HG03558 (cell line): ENCODE measurements at regions not wholly inside any gene's neighbourhood (a gene's known extent, or its start where the extent isn't known, plus 50 kb on each side); places are given as distances from the start of the nearest gene placed in this dataset.

Experiments used
- ATAC-seq: cut with Tn5 transposase; IDR thresholded peaks from one replicate; pipeline ENCODE4 v1.9.1; 2021; ENCODE audit warnings: moderate number of reproducible peaks; ENCODE audit not compliant: unreplicated experiment; ENCODE audit errors: extremely low read depth

DNA sequence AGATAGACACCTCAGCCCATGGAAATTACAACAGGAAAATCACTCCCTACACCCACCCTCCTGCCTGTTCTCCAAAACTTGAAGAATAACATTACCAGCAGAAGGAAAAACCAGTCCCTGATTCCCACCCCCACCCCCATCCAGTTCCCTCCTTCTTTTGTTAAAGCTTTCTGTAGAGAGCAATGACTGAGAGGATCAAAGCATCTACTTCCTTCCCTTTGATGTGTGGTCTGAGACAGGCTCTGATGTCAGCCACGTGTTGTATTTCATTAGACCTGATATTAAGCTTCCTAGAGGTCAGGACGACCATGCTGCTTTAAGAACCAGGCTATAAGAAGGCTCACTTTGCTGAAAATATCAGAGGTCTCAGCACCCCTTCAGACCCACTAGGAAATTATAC is 73.9 kb upstream of the HAO2 start:
- no peak for ATAC-seq

DNA sequence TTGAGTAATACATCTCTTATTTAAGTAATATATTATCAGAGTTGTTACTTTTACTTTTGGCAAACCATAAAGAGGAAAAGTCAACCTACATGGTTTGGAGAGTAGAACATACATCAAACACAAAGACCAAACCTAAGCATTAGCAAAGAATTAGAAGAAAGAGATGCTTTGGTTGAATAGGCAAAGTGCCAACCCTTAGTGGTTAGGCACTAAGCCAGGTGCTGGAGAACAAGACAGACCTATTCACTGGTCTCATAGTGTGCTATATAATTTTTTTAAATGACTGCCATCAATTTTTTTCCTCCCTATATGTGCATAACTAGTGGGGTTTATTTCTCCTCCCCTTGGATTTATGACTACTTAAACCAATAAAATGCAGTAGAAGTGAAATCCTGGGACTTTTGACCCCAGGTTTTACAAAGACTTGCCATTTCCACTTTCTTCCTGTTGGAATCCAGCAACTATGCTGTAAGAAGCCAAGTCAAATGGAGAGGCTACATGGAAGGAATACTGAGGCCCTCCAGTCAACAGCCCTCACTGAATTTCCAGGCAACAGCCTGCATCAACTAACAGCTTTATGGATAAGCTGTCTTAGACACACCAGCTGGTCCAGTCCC is 69.8 kb upstream of the HAO2 start:
- no peak for ATAC-seq

DNA sequence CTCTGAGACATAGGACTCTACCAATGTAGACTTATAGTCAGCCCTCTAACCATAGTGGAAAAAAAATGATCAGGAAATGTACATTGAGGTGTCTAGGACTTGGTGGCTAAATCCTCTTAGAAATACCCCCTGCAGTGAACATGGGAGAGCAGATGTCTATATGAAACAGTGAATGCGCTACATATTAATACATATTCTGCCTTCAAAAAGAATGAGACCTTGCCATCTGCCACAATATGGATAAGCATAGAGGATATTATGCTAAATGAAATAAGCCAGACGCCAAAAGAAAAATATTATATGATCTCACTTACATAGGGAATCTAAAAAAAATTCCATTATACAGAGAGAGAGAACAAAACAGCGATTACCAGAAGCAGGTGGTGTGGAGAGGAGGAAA is 66.6 kb upstream of the HAO2 start:
- no peak for ATAC-seq

DNA sequence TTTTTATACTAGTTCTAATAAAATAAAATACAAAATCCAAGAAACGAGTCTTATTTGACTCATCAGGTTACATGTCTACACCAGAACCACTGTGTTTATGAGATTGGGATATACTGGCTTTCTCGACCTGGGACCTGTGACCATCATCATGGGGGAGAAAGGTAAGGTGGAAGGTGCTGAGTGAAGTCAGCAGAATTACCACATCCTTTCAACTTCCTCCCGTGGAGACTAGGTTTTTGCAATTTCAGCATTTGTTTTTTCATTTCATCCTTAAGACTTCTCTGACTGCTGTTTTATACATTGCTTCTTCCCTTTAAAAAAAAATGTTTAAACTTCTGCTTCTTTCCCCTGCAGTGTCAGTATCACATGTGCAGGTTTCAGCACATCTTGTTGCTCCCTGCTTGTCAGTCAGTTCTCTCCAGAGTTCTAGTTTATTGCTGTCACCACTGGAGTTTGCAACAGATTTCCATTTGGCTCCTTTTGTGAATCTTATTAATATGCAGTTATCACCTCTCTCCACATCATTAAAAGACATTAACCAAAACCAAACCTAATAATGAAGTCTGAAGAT is 60.4 kb upstream of the HAO2 start:
- no peak for ATAC-seq

DNA sequence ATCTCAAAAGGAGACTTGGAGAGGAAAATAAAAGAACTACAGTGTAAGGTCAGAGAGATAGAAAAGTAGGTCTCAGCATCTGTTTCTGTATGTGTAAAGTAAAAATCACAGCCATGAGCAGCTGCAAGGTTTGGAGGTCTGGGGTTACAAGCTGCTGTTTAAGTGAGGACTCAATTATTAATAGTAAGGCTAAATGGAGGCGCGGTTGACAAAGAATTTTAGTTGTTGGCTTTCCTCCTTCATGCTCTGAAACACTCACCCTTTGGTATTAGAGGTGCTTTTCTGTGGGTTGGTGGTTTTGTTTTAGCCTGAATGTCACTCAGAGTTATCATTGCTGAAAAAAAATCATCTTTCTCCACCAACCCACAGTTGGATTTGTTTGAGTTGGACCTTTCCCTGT is 59.8 kb upstream of the HAO2 start:
- ATAC-seq, result no peak

DNA sequence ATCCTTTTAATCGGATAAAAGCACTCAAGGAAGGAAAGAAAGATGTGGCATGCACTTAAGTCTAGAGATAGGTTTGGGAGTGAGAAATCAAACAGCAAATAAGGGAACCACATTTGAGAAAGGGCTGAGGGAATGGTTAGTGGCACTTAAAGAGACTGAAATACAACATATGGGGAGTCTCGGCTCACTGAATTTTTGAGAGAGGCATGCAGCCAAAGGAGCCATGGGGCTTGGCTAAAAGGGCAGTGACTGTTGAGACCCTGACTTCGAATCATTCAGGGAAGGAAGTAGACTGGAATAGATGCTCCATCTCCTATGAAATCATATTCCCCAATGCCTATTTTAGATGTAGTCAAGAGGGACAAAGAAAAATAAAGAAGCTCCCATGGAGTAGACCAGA is 58.3 kb upstream of the HAO2 start:
- no peak for ATAC-seq

DNA sequence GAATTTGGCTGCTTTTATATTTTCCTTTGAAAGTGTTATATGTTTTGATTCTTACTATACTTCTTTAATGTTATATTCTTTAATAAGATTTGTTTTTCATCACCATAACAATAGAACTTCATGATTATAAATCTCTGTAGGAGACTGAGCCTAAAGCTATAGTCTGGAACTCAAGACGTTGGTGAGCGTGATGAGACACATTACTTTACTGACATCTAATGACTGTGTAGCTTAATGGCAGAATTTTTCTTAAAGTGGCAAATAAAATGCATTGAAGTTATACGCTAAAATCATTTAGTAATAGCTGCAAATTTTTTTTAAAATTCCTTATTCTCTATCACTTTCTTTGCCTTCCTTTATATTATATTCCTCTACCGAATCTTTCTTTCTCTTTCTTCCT is 56.1 kb upstream of the HAO2 start:
- ATAC-seq, result no peak

DNA sequence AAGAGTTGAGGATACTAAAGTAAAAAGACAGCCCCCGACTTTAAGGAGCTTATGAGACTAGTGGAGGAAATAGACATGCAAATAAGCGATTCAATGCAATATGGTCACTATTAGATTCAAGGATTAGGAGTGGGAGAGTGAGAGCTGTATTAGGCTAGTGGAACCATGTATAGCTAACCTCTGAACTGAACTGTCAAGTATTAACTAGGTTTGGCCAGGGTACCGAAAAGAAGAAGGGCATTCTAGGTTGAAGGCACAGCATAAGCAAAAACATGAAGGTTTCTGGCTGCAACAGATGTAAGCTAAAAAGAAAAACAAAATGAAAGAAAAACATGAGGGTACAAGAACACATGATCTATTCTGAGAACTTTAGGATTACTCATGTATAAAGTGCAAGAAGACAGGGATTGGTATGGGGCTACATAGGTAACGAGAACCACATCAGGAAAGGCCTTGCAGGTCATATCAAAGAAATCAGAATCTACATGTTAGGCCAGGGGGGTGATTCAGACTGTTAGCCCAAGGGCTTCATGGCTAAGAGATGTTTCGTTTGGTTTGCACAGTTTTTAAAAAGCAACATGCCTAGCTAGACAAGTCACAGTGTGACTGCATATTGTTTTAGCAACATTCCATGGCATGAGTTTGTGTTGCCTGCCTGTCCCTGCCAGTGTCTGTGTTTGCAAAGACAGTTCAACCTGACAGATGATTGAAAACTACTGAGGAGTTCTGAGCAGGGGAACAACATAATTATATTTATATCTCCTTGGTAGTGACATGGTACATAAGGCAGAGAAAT is 54.4 kb upstream of the HAO2 start:
- no peak for ATAC-seq

DNA sequence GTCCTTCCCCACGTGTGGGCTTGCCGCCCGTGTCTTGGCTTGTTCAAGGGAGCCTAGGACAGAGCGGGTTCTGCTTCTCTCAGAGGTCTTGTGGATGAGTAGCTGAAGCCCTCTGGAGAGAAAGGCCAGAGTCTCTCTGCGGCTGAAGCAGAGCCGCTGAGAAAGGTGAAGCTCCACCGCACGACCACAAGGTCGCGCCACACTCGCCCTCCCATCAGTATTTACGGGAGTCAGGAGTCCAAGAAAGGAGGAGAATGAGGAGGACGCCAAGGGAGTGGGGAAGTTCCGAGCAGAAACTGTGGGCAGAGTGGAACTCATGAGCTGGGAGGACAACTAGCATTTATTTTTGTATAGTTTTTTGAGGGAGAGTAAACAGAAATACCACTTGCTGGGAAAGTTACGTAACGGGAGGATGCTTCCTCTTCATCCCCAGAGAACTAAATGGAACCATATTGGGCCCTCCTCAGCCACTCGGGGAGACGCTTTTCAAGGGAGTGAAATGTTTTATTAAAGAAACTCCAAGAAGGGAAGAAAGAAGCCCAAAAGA is 51.6 kb upstream of the HAO2 start:
- ATAC-seq, result no peak

DNA sequence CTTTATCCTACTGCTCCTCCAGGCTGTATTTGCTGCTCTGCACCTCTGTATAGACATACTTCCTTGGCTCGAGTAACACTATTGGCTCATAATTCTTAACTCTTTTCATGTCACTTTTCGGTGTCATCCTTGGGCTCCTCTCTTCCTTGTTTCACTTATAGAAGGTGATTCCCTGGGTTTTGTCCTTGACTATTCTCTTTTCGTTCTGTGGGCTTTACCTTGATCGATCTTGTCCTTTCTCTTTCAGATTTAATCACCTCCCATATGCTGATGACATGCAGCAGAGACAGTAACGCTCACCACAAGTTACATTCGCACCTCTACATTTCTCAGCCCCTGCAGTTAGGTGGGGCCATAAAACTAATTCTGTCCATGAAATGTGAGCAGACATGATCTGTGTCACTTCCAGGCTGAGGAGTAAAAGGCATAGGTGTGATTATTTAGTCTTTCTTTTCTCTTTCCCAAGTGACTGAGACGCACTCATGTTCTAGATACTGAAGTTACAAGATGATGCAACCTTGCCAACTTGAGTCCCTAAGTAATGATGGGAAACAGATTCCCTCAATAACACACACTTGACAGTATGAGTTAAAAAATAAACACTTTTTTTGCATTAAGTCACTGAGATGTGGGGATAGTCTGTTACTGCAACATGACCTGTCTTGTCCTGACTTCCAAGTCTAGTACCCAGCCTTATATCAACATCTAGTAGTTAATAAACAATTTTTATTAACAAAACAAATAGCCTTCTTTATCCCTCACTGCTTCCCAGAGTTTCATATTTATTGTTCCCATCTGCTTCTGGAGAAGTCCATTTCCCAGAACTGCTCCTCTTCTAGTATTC is 49.9 kb upstream of the HAO2 start:
- ATAC-seq, result peak; percentile 59
